Stimulated activated naive CD8-positive, alpha-beta T cell treated with anti-CD3 and anti-CD28 coated beads, Interleukin-15, Interleukin-2, amounts not matched to agents 100 U/mL and 50 U/mL, for 24 hours (primary cell): ENCODE measurements at regions not wholly inside any gene's neighbourhood (a gene's known extent, or its start where the extent isn't known, plus 50 kb on each side); places are given as distances from the start of the nearest gene placed in this dataset.

Experiments used
- ATAC-seq: fragments of 150-1000 bp; cut with Tn5 transposase; one replicate; pipeline ENCODE4 v1.10.0; 2021
- DNase-seq: peaks from one replicate; pipeline ENCODE4 v3.0.0; 2021

DNA sequence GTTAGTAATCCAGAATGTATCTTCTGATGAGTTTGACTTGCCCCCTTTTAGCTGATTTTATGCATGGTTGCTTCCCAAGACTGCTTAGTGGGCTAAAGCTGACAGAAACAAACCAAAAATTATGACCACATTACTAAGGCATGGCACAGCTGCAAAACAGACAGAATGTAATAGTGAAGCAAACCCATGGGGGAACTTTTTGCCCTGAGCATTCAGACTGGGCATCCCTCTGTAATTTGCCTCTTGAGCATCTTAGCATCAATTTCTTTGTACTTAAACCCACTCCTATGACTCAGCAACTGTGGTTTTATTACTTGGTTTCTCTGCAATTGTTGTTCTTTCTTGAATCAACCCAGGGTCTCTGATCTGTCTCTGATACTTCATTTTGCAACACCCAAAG lies 487.3 kb upstream of the DCC start:
- DNase-seq (no peak), ATAC-seq (no peak)

DNA sequence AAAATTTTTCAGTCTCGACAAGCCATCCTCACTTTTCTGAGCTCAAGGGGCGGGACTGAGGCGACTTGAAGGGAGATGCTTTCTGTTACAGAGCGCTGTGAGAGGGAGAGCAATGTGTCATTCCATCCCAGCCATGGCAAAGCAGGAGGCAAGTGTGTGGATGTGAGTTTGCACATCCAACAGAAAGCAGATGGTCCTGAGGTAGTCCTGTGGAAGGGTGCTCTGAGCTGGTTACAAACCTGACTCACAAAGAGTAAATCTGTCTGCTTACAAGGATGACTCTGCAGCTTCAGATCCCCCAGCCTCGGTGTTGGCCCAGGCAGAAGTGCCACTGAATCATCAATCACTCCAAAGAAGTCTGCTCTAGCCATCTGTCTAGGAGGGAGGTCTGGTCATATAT lies 482.0 kb upstream of the DCC start:
- no peak for DNase-seq
- ATAC-seq = no peak

DNA sequence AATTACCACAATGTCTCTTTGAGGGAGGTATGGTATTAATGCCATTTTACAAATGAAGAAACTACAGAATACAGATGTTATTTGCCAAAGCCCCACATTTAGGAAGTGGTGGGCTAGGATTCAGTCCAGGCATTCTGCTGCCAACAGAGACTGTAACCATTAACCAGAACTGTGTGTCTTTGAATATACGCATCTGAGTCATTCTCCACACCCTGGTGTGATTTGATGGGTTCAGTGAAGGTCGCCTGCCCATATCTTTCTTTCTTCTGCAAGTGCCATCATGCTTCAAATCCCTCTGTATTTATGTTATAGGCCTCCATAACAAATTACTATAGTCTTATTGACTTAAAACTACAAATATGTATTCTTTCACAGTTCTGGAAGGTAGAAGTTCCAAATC lies 479.0 kb upstream of the DCC start:
- ATAC-seq (no peak), DNase-seq (no peak)

DNA sequence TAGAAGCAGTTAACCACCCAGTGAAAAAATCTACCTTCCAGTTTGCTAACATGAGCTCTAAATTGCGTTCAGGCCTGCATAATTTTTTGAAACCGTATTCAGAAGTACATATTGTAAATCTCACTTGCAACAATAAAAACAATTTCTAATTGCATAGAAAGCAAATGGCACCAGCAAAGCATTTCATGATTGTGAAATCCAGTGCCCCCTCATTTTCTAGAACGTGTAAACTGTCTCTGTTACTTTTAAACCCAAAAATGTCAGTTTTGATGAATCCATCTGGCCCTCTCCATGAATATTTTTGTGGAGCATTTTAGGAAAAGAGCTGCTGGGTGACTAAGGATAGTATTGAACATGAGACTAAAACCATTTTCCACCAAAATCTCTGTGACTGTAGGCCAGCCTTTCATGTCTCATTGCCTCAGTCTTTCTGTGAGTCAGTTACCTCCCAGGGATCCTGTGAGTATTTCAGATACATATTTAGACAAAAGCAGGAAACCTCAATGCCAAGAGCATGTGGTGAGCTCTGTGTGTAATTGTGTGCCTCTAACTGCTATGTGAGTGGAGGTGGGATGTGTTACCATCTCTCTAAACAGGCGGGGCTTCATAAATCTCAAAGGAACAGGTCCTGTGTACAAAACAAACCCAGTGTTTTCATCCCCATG lies 477.8 kb upstream of the DCC start:
- no peak for DNase-seq
- no peak for ATAC-seq

DNA sequence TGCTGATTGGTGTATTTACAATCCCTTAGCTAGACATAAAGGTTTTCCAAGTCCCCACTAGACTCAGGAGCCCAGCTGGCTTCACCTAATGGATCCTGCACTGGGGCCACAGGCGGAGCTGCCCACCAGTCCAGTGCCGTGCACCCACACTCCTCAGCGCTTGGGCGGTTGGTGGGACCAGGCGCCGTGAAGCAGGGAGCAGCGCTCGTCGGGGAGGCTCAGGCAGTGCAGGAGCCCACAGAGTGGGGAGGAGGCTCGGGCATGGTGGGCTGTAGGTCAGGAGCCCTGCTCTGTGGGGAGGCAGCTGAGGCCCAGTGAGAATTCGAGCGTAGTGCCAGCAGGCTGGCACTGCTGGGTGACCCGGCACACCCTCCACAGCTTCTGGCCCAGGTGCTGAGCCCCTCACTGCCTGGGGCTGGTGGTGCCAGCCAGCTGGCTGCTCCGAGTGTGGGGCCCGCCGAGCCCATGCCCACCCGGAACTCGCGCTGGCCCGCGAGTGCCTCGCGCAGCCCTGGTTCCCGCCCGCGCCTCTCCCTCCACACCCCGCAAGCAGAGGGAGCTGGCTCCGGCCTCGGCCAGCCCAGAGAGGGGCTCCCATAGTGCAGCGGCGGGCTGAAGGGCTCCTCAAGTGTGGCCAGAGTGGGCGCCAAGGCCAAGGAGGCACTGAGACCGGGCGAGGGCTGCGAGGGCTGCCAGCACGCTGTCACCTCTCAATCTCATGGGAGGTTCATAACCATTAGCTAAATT lies 475.6 kb upstream of the DCC start:
- ATAC-seq = no peak
- DNase-seq = no peak

DNA sequence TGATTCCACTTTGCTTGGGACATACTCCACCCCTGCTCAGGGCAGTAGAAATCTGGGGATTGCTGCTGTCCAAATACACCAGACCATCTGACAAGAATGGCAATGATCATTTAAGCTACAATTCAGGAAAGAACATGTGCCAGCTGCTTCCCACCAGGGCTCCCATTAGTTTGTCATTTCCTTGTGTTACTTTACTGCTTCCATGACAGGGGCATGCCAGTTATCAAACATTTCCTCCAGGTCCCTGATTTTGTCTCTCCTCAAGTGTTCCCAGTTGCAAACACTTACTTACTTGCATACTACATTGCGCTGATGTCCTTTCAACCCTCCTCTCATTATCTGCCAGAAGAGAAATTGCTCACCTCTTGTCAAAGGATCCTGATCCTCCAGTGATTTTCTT lies 474.5 kb upstream of the DCC start:
- ATAC-seq (no peak), DNase-seq (no peak)

DNA sequence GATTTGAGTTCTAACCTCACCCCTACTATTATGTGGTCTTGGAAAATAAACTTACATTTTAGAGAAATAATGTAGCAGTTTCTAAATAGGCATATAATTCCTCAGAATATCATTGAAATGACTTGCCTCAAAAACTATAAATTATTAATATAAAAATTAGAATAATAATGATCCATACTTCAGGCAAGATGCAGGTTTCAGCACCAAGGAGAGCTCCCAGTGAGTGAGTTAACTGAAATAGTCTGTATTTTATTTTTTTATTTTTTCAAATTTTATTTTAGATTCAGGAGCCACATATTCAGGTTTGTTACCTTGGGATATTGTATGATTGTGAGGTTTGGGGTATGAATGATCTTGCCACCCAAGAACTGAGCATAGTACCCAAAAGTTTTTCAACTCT lies 472.2 kb upstream of the DCC start:
- ATAC-seq (no peak), DNase-seq (peak; percentile 10)

DNA sequence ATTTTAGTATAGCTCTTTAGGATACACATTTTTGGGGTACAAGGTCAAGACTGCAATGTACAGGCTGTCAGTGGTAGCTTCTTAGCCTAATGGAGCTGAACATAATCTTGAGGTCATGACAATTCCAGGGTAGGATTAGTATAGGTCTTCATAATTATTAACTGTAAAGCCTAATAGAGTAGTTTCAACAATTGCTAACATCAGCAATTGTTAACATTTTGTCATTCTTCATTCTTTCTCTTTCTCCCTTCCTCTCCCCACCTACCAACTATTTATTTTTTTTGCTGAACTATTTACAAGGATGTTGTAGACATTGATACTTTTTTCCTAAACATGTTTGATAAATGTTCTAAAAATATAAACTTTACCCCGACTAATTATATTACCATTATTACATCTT lies 461.3 kb upstream of the DCC start:
- no peak for ATAC-seq
- no peak for DNase-seq

DNA sequence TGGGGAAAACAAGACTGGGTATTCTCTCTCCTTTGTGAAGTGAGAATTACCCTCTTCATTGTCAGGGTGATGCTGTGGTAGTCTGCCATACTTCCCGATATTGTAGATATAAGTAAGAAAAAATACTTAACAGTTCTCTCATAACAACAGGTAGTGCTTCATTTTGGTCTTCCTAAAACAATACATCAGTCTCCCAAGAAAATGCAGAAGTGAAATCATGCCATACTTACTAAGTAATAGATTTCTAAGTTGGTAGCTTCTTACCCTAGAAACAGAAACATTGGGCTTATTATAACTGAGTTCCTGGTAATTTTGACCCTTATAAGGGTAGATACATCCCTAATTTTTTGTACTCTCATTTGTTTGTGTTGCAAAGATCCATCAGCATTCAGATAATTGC lies 460.7 kb upstream of the DCC start:
- no peak for ATAC-seq

DNA sequence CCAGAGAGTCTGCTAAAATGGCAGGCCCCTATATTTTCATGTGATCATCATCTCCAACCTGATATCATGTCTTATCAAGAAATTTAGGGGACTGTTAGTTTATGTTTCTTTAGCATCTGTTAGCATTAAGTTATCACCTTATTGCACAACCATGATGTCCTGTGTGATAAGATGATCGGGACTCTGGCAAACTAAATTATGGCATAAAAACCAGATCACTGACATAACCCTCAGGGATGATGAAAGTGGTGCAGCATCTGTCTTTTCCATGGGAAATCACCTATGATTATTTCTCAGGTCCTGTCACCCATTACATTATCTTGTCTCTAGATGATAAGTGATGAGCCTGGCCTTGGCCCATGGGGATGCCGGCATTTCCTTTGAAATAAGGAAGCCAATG lies 458.6 kb upstream of the DCC start:
- ATAC-seq = no peak
- no peak for DNase-seq

More for the DNA sequence above, 460.7 kb upstream of the DCC start:
- DNase-seq = no peak

DNA sequence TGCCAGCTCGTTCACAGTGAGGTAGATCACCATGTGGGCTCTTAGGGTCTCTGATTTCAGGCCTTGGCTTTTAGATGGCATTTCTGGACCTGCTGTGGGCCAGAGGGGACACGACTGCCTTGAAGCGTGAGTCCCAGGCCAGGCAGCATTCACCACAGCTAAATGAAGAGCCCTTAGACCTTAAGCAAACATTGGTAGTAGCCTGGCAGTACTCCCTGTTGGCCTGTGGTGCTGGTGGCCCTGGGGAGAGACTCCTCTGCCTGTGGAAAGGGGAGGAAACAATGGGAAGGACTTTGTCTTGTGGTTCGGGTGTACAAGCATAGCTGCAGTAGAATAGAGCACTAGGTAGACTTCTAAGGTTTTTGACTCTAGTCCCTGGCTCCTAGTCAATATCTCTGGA lies 456.0 kb upstream of the DCC start:
- no peak for ATAC-seq
- DNase-seq = no peak

DNA sequence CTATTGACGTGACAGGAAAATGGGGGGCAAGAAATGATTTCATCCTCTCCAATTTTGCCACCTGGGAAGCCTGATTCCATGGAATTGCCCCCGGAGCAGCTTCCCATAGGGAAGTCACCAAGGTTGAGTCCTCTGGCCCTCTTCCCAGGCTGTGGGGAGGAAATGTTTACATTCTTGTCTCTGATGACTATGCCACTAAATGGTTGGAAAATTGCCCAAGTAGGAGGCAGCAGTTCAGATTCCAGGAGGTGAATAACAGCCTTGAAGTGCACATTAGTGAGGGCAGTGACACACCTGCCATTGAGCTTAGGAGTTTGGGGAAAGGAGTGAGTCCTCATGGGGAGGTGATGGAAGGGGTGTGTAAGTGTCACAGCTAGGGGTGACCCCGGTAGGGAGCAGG lies 449.2 kb upstream of the DCC start:
- ATAC-seq = no peak
- DNase-seq = no peak

DNA sequence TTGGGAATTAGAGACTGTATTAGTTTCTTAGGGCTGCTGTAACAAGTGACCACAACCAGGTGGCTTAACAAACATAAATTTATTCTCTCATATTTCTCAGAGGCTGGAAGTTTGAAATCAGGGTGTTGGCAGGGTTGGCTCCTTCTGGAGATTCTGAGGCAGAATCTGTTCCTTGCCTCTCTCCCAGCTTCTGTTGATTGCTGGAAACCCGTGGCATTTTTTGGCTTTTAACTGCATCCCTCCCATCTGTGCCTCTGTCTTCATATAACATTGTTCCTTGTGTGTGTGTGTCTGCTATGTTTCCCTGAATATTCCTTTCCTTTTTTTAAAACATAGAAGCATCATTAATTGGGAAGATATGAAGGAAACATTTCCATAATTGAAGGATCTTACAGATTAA lies 448.1 kb upstream of the DCC start:
- ATAC-seq = no peak
- DNase-seq = no peak

DNA sequence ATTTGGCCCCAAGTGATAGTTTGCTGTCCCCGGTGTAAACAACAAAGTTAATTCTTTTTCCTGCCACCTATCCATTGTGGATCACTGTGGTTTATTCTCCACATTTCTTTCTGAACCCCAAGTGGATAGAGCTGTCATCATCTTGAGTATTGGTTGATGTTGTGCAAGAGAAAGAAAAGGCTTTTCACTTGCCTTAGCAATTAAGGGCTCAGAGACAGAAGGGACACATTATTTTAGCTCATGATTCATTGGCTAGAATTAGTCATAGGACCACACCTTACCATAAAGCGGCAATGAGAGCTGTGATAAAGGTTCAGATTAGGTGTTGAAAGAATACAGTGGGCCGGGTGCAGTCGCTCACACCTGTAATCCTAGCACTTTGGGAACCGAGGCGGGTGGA lies 442.1 kb upstream of the DCC start:
- no peak for ATAC-seq
- DNase-seq = no peak

DNA sequence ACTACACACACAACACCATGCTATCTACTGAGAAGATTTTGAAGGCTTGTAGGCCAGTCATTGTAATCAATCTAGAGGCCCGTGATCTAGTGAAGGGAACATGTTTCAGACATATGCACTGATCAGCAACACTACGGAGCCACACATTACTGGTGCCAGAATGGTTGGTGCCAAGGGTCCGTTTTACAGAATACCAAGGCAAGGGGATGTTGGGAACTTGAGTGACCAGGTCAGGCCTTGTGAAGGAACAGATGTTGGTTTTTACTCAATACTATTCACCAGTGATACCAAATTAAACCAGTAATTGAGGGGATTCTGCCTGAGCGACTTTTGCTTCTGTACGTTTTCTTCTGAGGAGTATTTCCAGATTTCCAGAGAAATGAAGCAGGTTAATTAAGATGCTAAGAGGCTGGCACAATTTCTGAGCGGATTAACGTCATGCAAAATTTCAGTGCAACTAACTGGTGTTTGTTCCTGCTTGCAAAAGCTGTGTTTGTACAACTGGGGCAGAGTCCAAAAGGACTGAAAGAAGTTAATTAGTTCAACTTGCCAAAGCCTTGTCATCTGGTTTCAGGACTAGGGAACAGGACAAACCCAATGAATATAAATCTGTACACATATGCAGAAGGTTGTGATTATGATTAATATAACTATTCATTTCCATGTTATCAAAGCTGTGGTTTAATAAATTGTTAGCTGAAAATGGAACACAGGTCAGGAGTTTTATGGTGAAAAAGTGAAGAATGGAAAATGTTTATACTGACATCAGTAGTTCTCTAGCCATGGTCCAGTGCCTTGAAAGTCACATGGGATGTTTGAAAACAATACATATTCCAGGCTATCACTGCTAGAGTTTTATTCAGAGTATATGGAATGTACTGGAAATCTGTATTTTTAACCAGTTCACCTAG lies 432.1 kb upstream of the DCC start:
- ATAC-seq = no peak
- DNase-seq = no peak

DNA sequence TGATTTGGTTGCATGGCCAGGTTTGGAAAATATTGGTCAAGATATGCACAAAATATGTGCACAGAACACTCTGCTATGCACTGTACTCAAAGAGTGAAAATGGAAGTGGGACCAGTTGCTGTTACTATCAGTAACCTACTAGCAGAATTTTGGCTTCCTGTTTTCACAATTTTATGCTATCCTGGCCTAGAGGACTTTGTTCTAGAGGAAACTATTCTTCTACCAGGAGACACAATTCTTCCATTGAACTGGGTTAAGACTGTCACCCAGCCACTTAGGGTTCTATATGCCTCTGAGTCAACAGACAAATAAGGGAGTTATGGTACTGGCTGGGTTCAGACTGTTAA lies 431.4 kb upstream of the DCC start:
- no peak for DNase-seq
- ATAC-seq = no peak

DNA sequence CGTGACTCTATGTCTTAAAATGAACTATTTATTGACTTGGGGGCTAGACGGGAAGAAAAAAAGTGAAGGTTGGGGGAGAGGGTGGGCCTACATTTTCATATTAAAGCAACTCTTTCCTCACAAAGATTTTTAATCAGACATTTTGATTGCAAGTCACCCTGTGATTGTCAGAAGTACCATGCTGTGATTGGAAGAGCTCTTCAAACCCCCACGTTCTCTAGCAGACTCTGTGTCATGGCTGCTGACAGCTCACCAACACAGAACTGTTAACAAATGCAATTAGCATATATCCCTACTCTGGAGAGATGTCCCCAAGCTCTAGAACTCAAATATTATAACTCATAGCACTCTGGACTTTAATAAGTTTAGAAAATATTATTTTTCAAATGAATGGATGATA lies 428.4 kb upstream of the DCC start:
- ATAC-seq (no peak), DNase-seq (no peak)

DNA sequence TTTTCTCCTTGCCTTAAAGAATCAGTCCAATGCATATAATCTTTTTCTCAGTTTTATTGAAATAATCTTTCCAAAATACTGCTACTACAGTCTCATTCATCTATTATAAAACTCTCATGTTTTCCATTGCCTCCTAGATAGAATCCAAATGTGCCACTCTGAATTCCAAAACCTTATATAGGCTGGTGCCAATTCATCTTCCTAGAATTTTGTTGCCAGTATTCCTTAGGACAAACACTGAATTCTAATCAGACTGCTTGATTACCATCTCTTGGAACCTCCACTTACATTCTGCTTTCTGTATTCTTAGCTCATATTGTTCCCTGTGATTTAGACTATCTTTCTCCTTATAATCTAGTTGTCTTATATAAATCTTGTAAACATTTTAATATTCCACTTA lies 427.6 kb upstream of the DCC start:
- DNase-seq (no peak), ATAC-seq (no peak)

DNA sequence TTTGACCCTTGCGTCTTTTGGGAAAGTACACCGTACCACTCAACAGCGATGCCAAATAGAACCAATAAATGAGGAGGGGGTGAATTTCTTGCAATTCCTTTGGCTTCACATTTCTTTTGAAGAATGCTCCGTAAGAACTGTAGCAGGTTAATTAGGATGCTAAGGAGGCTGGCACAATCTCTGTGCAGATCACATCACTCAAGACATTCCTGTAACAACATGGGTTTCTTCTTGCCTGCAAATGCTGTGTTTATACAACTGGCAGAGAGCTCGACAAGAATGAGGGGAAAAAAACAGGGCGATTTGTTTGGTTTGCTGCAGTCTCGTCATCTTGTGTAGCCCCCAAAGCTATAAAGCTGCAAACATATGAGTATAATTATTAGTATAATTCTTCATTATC lies 424.8 kb upstream of the DCC start:
- DNase-seq (no peak), ATAC-seq (no peak)

DNA sequence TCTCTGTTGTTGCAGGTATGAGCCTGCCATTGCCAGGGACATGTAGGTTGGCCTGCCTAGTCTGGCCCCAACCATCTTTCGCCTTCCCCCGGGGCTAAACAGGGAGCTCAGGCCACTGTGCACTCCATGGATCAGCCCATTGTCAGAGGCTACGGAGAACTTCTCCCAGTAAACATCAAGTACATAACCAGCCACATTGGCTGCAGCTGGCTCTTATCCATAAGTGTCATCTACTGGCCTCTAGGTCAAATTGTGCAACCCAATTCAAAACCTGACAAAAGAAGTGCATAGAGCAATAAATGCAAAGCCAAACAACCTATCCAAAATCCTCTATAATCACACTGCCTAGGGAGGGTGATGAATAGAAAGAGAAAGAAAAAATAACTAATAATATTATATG lies 418.1 kb upstream of the DCC start:
- ATAC-seq (no peak), DNase-seq (no peak)

DNA sequence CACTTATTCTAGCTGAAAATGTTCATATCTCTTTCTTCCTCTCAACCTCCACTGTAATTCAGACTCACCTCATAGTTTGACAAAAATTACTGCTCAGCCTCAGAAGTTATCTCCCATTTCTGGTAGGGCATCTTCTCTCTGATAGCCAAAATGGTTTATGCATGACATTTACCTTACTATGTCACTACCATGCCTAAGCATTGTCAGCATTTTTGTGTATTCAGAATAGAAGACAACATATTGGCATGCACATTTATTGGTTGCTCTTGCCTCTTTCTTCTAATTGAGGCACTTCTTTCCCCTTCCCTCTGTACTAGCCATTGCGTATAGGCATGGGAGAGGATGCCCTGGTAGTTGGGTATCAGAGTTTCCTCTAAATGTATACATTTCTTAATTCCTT lies 406.1 kb upstream of the DCC start:
- no peak for DNase-seq
- no peak for ATAC-seq

DNA sequence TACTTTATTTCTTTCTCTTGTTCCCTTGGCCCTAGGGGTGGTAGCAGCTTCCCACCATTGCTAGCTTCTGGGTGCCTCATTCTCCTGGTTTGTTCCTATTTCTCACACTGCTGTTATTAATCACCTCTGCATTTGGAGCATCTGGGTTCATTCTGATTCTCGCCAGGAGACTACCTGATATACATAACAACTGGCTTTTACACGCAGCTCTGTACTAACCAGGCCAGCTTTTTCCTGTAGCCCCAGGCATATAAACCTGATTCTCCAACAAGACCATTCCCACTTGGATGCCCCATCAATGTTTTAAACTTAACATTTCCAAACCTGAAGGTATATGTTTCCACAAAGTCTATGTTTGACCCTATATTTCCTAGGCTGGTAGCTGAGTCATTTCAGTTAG lies 403.9 kb upstream of the DCC start:
- ATAC-seq = no peak
- no peak for DNase-seq

DNA sequence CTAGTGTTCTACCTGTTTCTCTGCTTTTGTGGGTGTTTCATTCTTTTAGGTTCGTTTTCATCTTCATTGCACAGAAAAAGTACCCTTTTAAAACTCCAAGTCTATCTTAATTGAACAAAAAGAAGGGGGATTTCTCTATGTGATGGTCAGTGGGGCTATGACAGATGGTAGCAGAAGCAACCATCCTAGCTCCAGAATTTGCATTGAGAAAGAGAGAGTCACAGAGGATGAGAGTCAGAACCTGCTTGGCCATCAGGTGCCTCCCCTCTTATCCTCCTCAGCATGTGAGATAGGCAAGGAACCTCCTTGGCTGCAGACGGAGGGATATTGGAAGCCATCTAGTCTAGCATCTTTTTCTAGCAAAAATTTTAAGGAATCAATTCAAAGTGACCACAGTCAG lies 398.0 kb upstream of the DCC start:
- ATAC-seq (no peak), DNase-seq (no peak)

DNA sequence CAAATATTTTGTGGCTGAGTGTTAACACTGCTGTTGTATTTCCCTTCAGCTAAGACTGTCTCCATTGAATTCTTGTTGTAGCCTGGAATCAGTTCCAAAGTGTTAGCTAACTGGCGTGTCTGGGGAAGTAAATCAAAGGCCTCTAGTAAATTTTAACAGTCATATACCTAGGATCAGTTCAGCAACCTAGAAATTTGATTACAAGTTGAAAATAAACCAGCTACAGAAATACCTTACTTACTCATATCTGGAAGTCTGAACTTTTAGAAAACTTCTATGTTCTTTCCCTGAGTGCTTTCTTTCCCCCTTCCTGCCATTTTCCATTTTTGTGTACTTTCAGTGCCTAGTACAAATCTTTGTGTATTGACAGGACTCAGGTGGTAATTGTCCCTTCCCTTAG lies 396.7 kb upstream of the DCC start:
- ATAC-seq (no peak), DNase-seq (no peak)
